ENCODE measurements at regions not wholly inside any gene's neighbourhood (a gene's known extent, or its start where the extent isn't known, plus 50 kb on each side); places are given as distances from the start of the nearest gene placed in this dataset.

GRCh38 chr2:35978218-35978617, 377.4 kb upstream of the CRIM1 start:
- H2BK120ac ChIP-seq (replicated peaks; ENCODE audit: low read depth, low read length): no peak overlapping the region
- H3K4me2 ChIP-seq (ENCODE audit: insufficient read depth in 1 of 2, low read depth in 2 of 2, low read length in 2 of 2): no peak overlapping the region
- no peak overlapping the region for H2AFZ ChIP-seq (ENCODE audit: low read length)
- H3K23me2 ChIP-seq (ENCODE audit: low read depth, low read length): no peaks in the 10 kb centered on the region
- no peak overlapping the region for H2BK20ac ChIP-seq (ENCODE audit: low read length)
- H4K20me1 ChIP-seq (replicated peaks in 1 of 2; ENCODE audit: control insufficient read depth in 1 of 2, insufficient read depth in 2 of 2, low read length in 2 of 2): no peaks in the 10 kb centered on the region
- H3K23ac ChIP-seq (ENCODE audit: insufficient read length): no peak overlapping the region
- no peak overlapping the region for H3K4me3 ChIP-seq (ENCODE audit: extremely low read depth in 1 of 4, insufficient read depth in 2 of 4, low read depth in 3 of 4, low read length in 4 of 4)
- no peak overlapping the region for H3K56ac ChIP-seq (replicated peaks; ENCODE audit: insufficient read length, low read depth, low read length)
- no peaks in the 10 kb centered on the region for H3K79me1 ChIP-seq (ENCODE audit: low read depth, low read length)
- H3K27ac ChIP-seq (ENCODE audit: low read depth, low read length): no peak overlapping the region
- no peak overlapping the region for H4K8ac ChIP-seq (ENCODE audit: extremely low read depth, insufficient read depth, low read length)
- no peaks in the 10 kb centered on the region for H3K9me3 ChIP-seq (ENCODE audit: insufficient read depth in 2 of 2, low read depth in 1 of 2, low read length in 1 of 2)
- no peaks in the 10 kb centered on the region for H3K27me3 ChIP-seq (replicated peaks in 1 of 4; ENCODE audit: control insufficient read depth in 3 of 4, extremely low read depth in 1 of 4, insufficient read depth in 3 of 4, low read length in 3 of 4)
- WGBS, 2 experiments (ENCODE audit: extremely low coverage in 1 of 2, insufficient coverage in 1 of 2, insufficient read length in 1 of 2, insufficient replicate concordance in 2 of 2, low coverage in 1 of 2, low lambda C conversion rate in 2 of 2, missing lambda C conversion rate in 1 of 2): 96% methylated on average over 1 of the region's 1 CpG; no CpG with 5 or more reads in 1 of the 2 experiments
- H2BK12ac ChIP-seq (ENCODE audit: low read depth, low read length): no peak overlapping the region
- H3K18ac ChIP-seq (ENCODE audit: extremely low read depth, low read length): no peak overlapping the region
- H3K4me1 ChIP-seq (replicated peaks in 1 of 4; ENCODE audit: control insufficient read depth in 3 of 4, insufficient read depth in 4 of 4, low read length in 3 of 4): no peaks in the 10 kb centered on the region
- H3K36me3 ChIP-seq (ENCODE audit: control insufficient read depth in 2 of 4, insufficient read depth in 4 of 4, low read length in 3 of 4): no peaks in the 10 kb centered on the region
- no peaks in the 10 kb centered on the region for H3K79me2 ChIP-seq (ENCODE audit: control insufficient read depth in 1 of 2, insufficient read depth in 2 of 2, low read length in 2 of 2)
- no peak overlapping the region for H4K5ac ChIP-seq (ENCODE audit: insufficient read length, low read depth, low read length)
- H3K14ac ChIP-seq (ENCODE audit: insufficient read length): no peak overlapping the region
- H2BK15ac ChIP-seq (ENCODE audit: low read length): no peak overlapping the region
- ChIA-PET POLR2A (ENCODE audit: partially characterized antibody) (no interaction called here), CTCF (ENCODE audit: partially characterized antibody) (no interaction called here)
- no peak overlapping the region for H3K4ac ChIP-seq (replicated peaks; ENCODE audit: insufficient read length, low read depth, low read length)
- H2BK5ac ChIP-seq (ENCODE audit: low read depth, low read length): no peak overlapping the region
- H3K9ac ChIP-seq (replicated peaks in 1 of 4; ENCODE audit: extremely low read depth in 1 of 4, low read depth in 3 of 4, low read length in 3 of 4): no peak overlapping the region
- H4K91ac ChIP-seq (replicated peaks; ENCODE audit: insufficient read length, low read length): no peak overlapping the region
- no peak for DNase-seq (ENCODE audit: low read depth in 1 of 2, low spot score in 2 of 2)
- FAIRE-seq: no peak
- no peak overlapping the region for H2AK5ac ChIP-seq (ENCODE audit: low read depth, low read length)
- TF ChIP-seq ASH2L (IDR thresholded peaks at IDR 0.05; ENCODE audit: low read length): no peak
- no peak for TF ChIP-seq E2F6 (IDR thresholded peaks at IDR 0.05)
- TF ChIP-seq MAFK (IDR thresholded peaks at IDR 0.05; ENCODE audit: low read depth, low read length): no peak
- TF ChIP-seq GTF2F1 (IDR thresholded peaks at IDR 0.05; ENCODE audit: borderline replicate concordance, low read depth, low read length): no peak
- no peak for TF ChIP-seq SIN3A (conservative IDR thresholded peaks at IDR 0.05 in 1 of 2, IDR thresholded peaks at IDR 0.05 in 1 of 2; ENCODE audit: low read depth in 1 of 2, low read length in 2 of 2)
- TF ChIP-seq POLR2AphosphoS5 (IDR thresholded peaks at IDR 0.05; ENCODE audit: low read depth, low read length): no peak
- TF ChIP-seq CREB1 (IDR thresholded peaks at IDR 0.05): no peak
- TF ChIP-seq TAF7 (optimal IDR thresholded peaks at IDR 0.05; ENCODE audit: borderline replicate concordance, low read depth, low read length): no peak
- no peak for TF ChIP-seq CBX5 (IDR thresholded peaks at IDR 0.05; ENCODE audit: low read depth, low read length)
- no peak for TF ChIP-seq YY1 (IDR thresholded peaks at IDR 0.05; ENCODE audit: low read depth, low read length)
- no peak for TF ChIP-seq MAX (IDR thresholded peaks at IDR 0.05)
- no peak for TF ChIP-seq JUND (IDR thresholded peaks at IDR 0.05; ENCODE audit: low read length)
- no peak for TF ChIP-seq POU5F1 (IDR thresholded peaks at IDR 0.05; ENCODE audit: low read depth, low read length)
- no peak for TF ChIP-seq BRCA1 (IDR thresholded peaks at IDR 0.05; ENCODE audit: low read depth, low read length)
- no peak for TF ChIP-seq RXRA (IDR thresholded peaks at IDR 0.05; ENCODE audit: insufficient read depth, low read depth, low read length)

Data from H1 (cell line).